Inflammatory macrophage treated with lipopolysaccharide for 1 hour (primary cell): ENCODE measurements at regions not wholly inside any gene's neighbourhood (a gene's known extent, or its start where the extent isn't known, plus 50 kb on each side); places are given as distances from the start of the nearest gene placed in this dataset.

Experiments
- DNase-seq, 2 donors: peaks; one replicate each; pipeline ENCODE4 v3.0.0-alpha.2; 2020 to 2022

GRCh38 chr14:82067221-82067875 is 533.7 kb upstream of the SEL1L start:
- DNase-seq, result no peak

GRCh38 chr14:82070040-82070439 is 536.4 kb upstream of the SEL1L start:
- DNase-seq, result no peak

GRCh38 chr14:82070753-82071152 is 537.1 kb upstream of the SEL1L start:
- no peak for DNase-seq

- DNase-seq, result no peak
Measured at GRCh38 chr14:82073547-82073946, 539.9 kb upstream of the SEL1L start.

GRCh38 chr14:82075566-82075965 is 541.9 kb upstream of the SEL1L start:
- DNase-seq, result no peak

GRCh38 chr14:82079553-82079952 is 545.9 kb upstream of the SEL1L start:
- no peak for DNase-seq

GRCh38 chr14:82080370-82080769 is 546.7 kb upstream of the SEL1L start:
- DNase-seq, result no peak

- DNase-seq, result no peak
Measured at GRCh38 chr14:82084813-82085212, 551.2 kb upstream of the SEL1L start.

GRCh38 chr14:82091097-82091496 is 557.4 kb upstream of the SEL1L start:
- DNase-seq, result no peak

GRCh38 chr14:82094829-82095345 is 561.2 kb upstream of the SEL1L start:
- no peak for DNase-seq

GRCh38 chr14:82104013-82104412 is 570.4 kb upstream of the SEL1L start:
- DNase-seq, result no peak

- no peak for DNase-seq
Measured at GRCh38 chr14:82112210-82112839, 578.7 kb upstream of the SEL1L start.

GRCh38 chr14:82113007-82113406 is 579.4 kb upstream of the SEL1L start:
- no peak for DNase-seq

- DNase-seq, result no peak
Measured at GRCh38 chr14:82113710-82114109, 580.1 kb upstream of the SEL1L start.

- no peak for DNase-seq
Measured at GRCh38 chr14:82116721-82117120, 583.1 kb upstream of the SEL1L start.

- DNase-seq, result no peak
Measured at GRCh38 chr14:82122655-82123054, 589.0 kb upstream of the SEL1L start.

- DNase-seq, result no peak
Measured at GRCh38 chr14:82124511-82124910, 590.9 kb upstream of the SEL1L start.

GRCh38 chr14:82126006-82126405 is 592.4 kb upstream of the SEL1L start:
- DNase-seq, result no peak

- no peak for DNase-seq
Measured at GRCh38 chr14:82134411-82134810, 600.8 kb upstream of the SEL1L start.

GRCh38 chr14:82138431-82138830 is 604.8 kb upstream of the SEL1L start:
- no peak for DNase-seq

- no peak for DNase-seq
Measured at GRCh38 chr14:82146846-82147245, 613.2 kb upstream of the SEL1L start.

GRCh38 chr14:82153689-82154088 is 620.0 kb upstream of the SEL1L start:
- no peak for DNase-seq

- no peak for DNase-seq
Measured at GRCh38 chr14:82159624-82160023, 626.0 kb upstream of the SEL1L start.

GRCh38 chr14:82180139-82180538 is 646.5 kb upstream of the SEL1L start:
- DNase-seq, result no peak

GRCh38 chr14:82182646-82183045 is 649.0 kb upstream of the SEL1L start:
- DNase-seq, result no peak
